IMR-90 (cell line): ENCODE measurements at regions not wholly inside any gene's neighbourhood (a gene's known extent, or its start where the extent isn't known, plus 50 kb on each side); places are given as distances from the start of the nearest gene placed in this dataset.

Source experiments
- ATAC-seq: fragments of 200-7000 bp; cut with Tn5 transposase; 2 replicates; pipeline ENCODE4 v1.9.1; 2020; ENCODE audit warnings: low read depth, mild to moderate bottlenecking, moderate library complexity
- BruUV-seq: library from RNA; stranded (reverse); fragments of 400-500 nt; replicated peaks from 2 replicates; lab custom pipeline; 2021; lab: Mats Ljungman, UMichigan
- CTCF ChIA-PET: fragments of 300-600 bp; formaldehyde crosslinking; extraction: SDS; loops from one replicate; lab custom pipeline; 2021; ENCODE audit warnings: antibody characterized with exemption; lab: Yijun Ruan, JAX
- POLR2A ChIA-PET: fragments of 300-600 bp; sonication (Branson Sonifier 250); formaldehyde crosslinking; loops from one replicate; lab custom pipeline; 2022; ENCODE audit warnings: antibody characterized with exemption; ENCODE audit not compliant: unreplicated experiment; lab: Charles Lee
- DNase-seq: peaks from one replicate; pipeline ENCODE4 v3.0.0; 2013
- H2AFZ ChIP-seq: replicated peaks from 2 replicates; pipeline ENCODE3; 2013; ENCODE audit warnings: low read length, mild to moderate bottlenecking; ENCODE audit not compliant: poor library complexity
- H2AK5ac ChIP-seq: 2 replicates; pipeline ENCODE4 v1.6.1; 2013; ENCODE audit warnings: low read depth, low read length, inconsistent platforms
- H2AK9ac ChIP-seq: replicated peaks from 2 replicates; pipeline ENCODE3; 2013; ENCODE audit warnings: mild to moderate bottlenecking, low read depth, low read length, moderate library complexity; ENCODE audit not compliant: poor library complexity
- H2BK120ac ChIP-seq: 2 replicates; pipeline ENCODE4 v1.6.1; 2013; ENCODE audit warnings: low read depth, low read length, inconsistent platforms
- H2BK15ac ChIP-seq: 3 replicates; pipeline ENCODE4 v1.6.1; 2013; ENCODE audit warnings: low read depth, low read length, inconsistent platforms
- H2BK20ac ChIP-seq: 2 replicates; pipeline ENCODE4 v1.6.1; 2013; ENCODE audit warnings: low read depth, mild to moderate bottlenecking, inconsistent platforms, low read length, moderate library complexity
- H2BK5ac ChIP-seq: 2 replicates; pipeline ENCODE4 v1.6.1; 2013; ENCODE audit warnings: mild to moderate bottlenecking, low read depth, low read length, inconsistent platforms; ENCODE audit not compliant: poor library complexity, severe bottlenecking
- H3K14ac ChIP-seq: replicated peaks from 2 replicates; pipeline ENCODE4 v1.6.1; 2013; ENCODE audit warnings: low read depth, low read length, inconsistent platforms
- H3K18ac ChIP-seq: 2 replicates; pipeline ENCODE4 v1.6.1; 2013; ENCODE audit warnings: low read depth, low read length, control low read depth
- H3K23ac ChIP-seq: 2 replicates; pipeline ENCODE4 v1.6.1; 2013; ENCODE audit warnings: low read depth, low read length, inconsistent platforms
- H3K27ac ChIP-seq: 2 replicates; pipeline ENCODE4 v1.5.1; 2013; ENCODE audit warnings: mild to moderate bottlenecking, control low read depth, low read length; ENCODE audit not compliant: insufficient read depth
- H3K27me3 ChIP-seq: 2 replicates; pipeline ENCODE4 v1.6.1; 2013; ENCODE audit warnings: low read length; ENCODE audit not compliant: control insufficient read depth, insufficient read depth
- H3K36me3 ChIP-seq: 2 replicates; pipeline ENCODE4 v1.6.1; 2013; ENCODE audit warnings: low read length, mixed read lengths; ENCODE audit not compliant: control insufficient read depth, insufficient read depth
- H3K4ac ChIP-seq: 2 replicates; pipeline ENCODE4 v1.6.1; 2013; ENCODE audit warnings: low read depth, low read length, inconsistent platforms
- H3K4me1 ChIP-seq: 2 replicates; pipeline ENCODE4 v1.6.1; 2013; ENCODE audit warnings: low read length, mixed read lengths; ENCODE audit not compliant: control insufficient read depth, insufficient read depth
- H3K4me2 ChIP-seq: 2 replicates; pipeline ENCODE4 v1.6.1; 2013; ENCODE audit warnings: low read depth, mild to moderate bottlenecking, control low read depth, low read length, moderate library complexity
- H3K4me3 ChIP-seq: 2 replicates; pipeline ENCODE4 v1.5.1; 2013; ENCODE audit warnings: low read depth, mild to moderate bottlenecking, control low read depth, low read length, moderate library complexity; ENCODE audit not compliant: insufficient read depth
- H3K56ac ChIP-seq: 2 replicates; pipeline ENCODE4 v1.6.1; 2013; ENCODE audit warnings: low read length, inconsistent platforms; ENCODE audit not compliant: insufficient read depth; ENCODE audit errors: extremely low read depth
- H3K79me1 ChIP-seq, 2 experiments: 2 replicates each; pipeline ENCODE4 v1.6.1; 2013; ENCODE audit warnings: low read length in 2 of 2, inconsistent platforms in 1 of 2, low read depth in 1 of 2
- H3K9ac ChIP-seq: 2 replicates; pipeline ENCODE4 v1.6.1; 2013; ENCODE audit warnings: low read depth, low read length, control low read depth
- H3K9me1 ChIP-seq: 2 replicates; pipeline ENCODE4 v1.6.1; 2013; ENCODE audit warnings: low read length, inconsistent platforms; ENCODE audit not compliant: insufficient read depth
- H3K9me3 ChIP-seq: 2 replicates; pipeline ENCODE4 v1.6.1; 2013; ENCODE audit warnings: low read length; ENCODE audit not compliant: control insufficient read depth, insufficient read depth
- H4K20me1 ChIP-seq: 2 replicates; pipeline ENCODE4 v1.6.1; 2013; ENCODE audit warnings: low read length, inconsistent platforms; ENCODE audit not compliant: insufficient read depth
- H4K5ac ChIP-seq: 2 replicates; pipeline ENCODE4 v1.6.1; 2013; ENCODE audit warnings: mild to moderate bottlenecking, low read depth, low read length, control low read depth
- H4K8ac ChIP-seq, 2 experiments: 2 replicates each; pipeline ENCODE4 v1.6.1; 2013; ENCODE audit warnings: low read depth in 2 of 2, low read length in 2 of 2, control low read depth in 1 of 2, inconsistent platforms in 1 of 2
- H4K91ac ChIP-seq: 2 replicates; pipeline ENCODE4 v1.6.1; 2013; ENCODE audit warnings: low read depth, low read length, inconsistent platforms; ENCODE audit not compliant: insufficient read depth
- CEBPB ChIP-seq: IDR thresholded peaks from 2 replicates; pipeline ENCODE4 v1.6.1; 2012; ENCODE audit warnings: low read depth, low read length, improper control_type of control experiment
- CHD1 ChIP-seq: IDR thresholded peaks from 2 replicates; pipeline ENCODE4 v1.6.1; 2012; ENCODE audit warnings: low read depth, low read length, improper control_type of control experiment
- CTCF ChIP-seq: conservative IDR thresholded peaks from 2 replicates; pipeline ENCODE4 v1.5.1; 2012; ENCODE audit warnings: mild to moderate bottlenecking, low read depth, low read length, improper control_type of control experiment
- MAFK ChIP-seq: IDR thresholded peaks from 2 replicates; pipeline ENCODE4 v1.6.1; 2012; ENCODE audit warnings: low read depth, low read length, improper control_type of control experiment
- MXI1 ChIP-seq: IDR thresholded peaks from 2 replicates; pipeline ENCODE4 v1.6.1; 2012; ENCODE audit warnings: low read depth, mild to moderate bottlenecking, low read length, moderate library complexity, borderline replicate concordance
- NFE2L2 ChIP-seq: fragments of 150-350 bp; IDR thresholded peaks from 2 replicates; pipeline ENCODE4 v1.6.1; 2016; ENCODE audit warnings: low read depth, mild to moderate bottlenecking, low read length
- RCOR1 ChIP-seq: IDR thresholded peaks from 2 replicates; pipeline ENCODE4 v1.6.1; 2012; ENCODE audit warnings: mild to moderate bottlenecking, low read length, improper control_type of control experiment; ENCODE audit not compliant: insufficient replicate concordance
- RFX5 ChIP-seq: IDR thresholded peaks from 2 replicates; pipeline ENCODE4 v1.8.0; 2012; ENCODE audit warnings: low read depth, mild to moderate bottlenecking, low read length, moderate library complexity
- SMC3 ChIP-seq: fragments of 150-350 bp; IDR thresholded peaks from 2 replicates; pipeline ENCODE4 v1.6.1; 2016; ENCODE audit warnings: low read depth, mild to moderate bottlenecking, antibody characterized with exemption, low read length, moderate library complexity
- WGBS, 2 experiments: methylation state at CpG; one replicate each; pipeline versions ENCODE4 v1.1.5 to v1.1.7; 2013; ENCODE audit warnings: missing lambda C conversion rate in 2 of 2; ENCODE audit not compliant: insufficient read length in 1 of 2; ENCODE audit errors: extremely low coverage in 2 of 2; 5-methylcytosine and 5-hydroxymethylcytosine counted together
- dilution Hi-C: fragments of 300-500 bp; cut with HindIII; formaldehyde crosslinking; loops from one replicate; pipeline ENCODE4 v1.14.3; 2018; ENCODE audit warnings: low sequenced_read_pairs; ENCODE audit not compliant: unreplicated experiment
- in situ Hi-C: fragments of 300-500 bp; cut with MboI; formaldehyde crosslinking; loops from 3 replicates; pipeline ENCODE4 v1.14.3; 2019; ENCODE audit warnings: low sequenced_read_pairs, inconsistent platforms, mixed read lengths
- intact Hi-C: fragments of 100-400 bp; cut with micrococcal nuclease; formaldehyde crosslinking; loops from 2 replicates; pipeline ENCODE4 v1.10.0; 2022
- TF ChIP-seq, protein P1 (sequence below): fragments of 150-350 bp; IDR thresholded peaks from 2 replicates; pipeline ENCODE4 v1.6.1; 2017; ENCODE audit warnings: mild to moderate bottlenecking, antibody characterized with exemption, low read length, low read depth

DNA sequence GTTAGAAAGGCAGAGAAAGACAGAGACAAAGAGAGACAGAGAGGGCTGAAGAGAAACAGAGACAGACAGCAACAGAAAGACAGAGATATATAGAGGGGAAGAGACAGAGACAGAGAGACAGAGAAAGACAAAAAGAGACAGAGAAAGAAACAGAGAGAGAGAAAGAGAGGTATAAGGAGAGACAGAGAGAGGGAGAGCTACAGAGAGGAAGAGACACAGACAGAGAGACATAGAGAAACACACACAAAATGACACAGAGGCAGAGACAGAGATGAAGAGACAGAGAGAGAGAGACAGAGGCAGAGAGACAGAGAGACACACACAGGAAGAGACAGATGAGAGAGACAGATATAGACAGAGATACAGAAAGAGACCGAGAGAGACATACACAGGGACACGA lies 168.6 kb downstream of the TMEM121 start:
- H2BK120ac ChIP-seq, result no peak overlapping the region
- H3K4me1 ChIP-seq, result no peaks in the 10 kb centered on the region
- peaks cover 2% of the 10 kb centered on the region for H3K9me3 ChIP-seq
- H4K5ac ChIP-seq, result no peak overlapping the region
- no peak overlapping the region for H2BK15ac ChIP-seq
- in situ Hi-C loops, result no loop called here
- DNase-seq, result no peak
- H2BK5ac ChIP-seq, result no peak overlapping the region
- no peaks in the 10 kb centered on the region for H4K20me1 ChIP-seq
- H3K9me1 ChIP-seq, result no peaks in the 10 kb centered on the region
- no peak overlapping the region for H3K4me2 ChIP-seq
- no peak overlapping the region for H3K14ac ChIP-seq
- H2AK9ac ChIP-seq, result no peak overlapping the region
- no peaks in the 10 kb centered on the region for H3K36me3 ChIP-seq
- H4K91ac ChIP-seq, result no peak overlapping the region
- H3K27ac ChIP-seq, result no peak overlapping the region
- no CpG with 5 or more reads among the region's 2 CpGs for WGBS, 2 experiments
- intact Hi-C loops, result no loop called here
- ChIA-PET POLR2A (no interaction called here), CTCF (no interaction called here)
- H4K8ac ChIP-seq, result no peak overlapping the region
- BruUV-seq, result no TSS peak
- H2AFZ ChIP-seq, result no peak overlapping the region
- no peak overlapping the region for H2AK5ac ChIP-seq
- H3K4ac ChIP-seq, result no peak overlapping the region
- no peak overlapping the region for H3K23ac ChIP-seq
- H3K4me3 ChIP-seq, result no peak overlapping the region
- H3K56ac ChIP-seq, result no peak overlapping the region
- H2BK20ac ChIP-seq, result no peak overlapping the region
- dilution Hi-C loops, result no loop called here
- H3K27me3 ChIP-seq, result no peaks in the 10 kb centered on the region
- no peaks in the 10 kb centered on the region for H3K79me1 ChIP-seq
- no peak for ATAC-seq
- H3K18ac ChIP-seq, result no peak overlapping the region
- TF ChIP-seq NFE2L2 (no peak), SMC3 (no peak), RCOR1 (no peak), CEBPB (no peak), CTCF (no peak), RFX5 (no peak), MAFK (no peak), MXI1 (no peak), CHD1 (no peak)
- TF ChIP-seq, protein P1, sequence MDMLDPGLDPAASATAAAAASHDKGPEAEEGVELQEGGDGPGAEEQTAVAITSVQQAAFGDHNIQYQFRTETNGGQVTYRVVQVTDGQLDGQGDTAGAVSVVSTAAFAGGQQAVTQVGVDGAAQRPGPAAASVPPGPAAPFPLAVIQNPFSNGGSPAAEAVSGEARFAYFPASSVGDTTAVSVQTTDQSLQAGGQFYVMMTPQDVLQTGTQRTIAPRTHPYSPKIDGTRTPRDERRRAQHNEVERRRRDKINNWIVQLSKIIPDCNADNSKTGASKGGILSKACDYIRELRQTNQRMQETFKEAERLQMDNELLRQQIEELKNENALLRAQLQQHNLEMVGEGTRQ, result no peak
- H3K9ac ChIP-seq, result no peak overlapping the region
